HL-60 (cell line): ENCODE measurements at regions not wholly inside any gene's neighbourhood (a gene's known extent, or its start where the extent isn't known, plus 50 kb on each side); places are given as distances from the start of the nearest gene placed in this dataset.

Experiments
- DNase-seq, 2 experiments: peaks; one replicate each; pipeline ENCODE4 v3.0.0-alpha.2; 2010 to 2020; ENCODE audit warnings: low read depth in 1 of 2, low spot score in 1 of 2
- H3K27ac ChIP-seq: fragments of 250-450 bp; sonication (Bioruptor Pico); replicated peaks from 2 replicates; pipeline ENCODE4 v1.5.1; 2020; ENCODE audit warnings: mild to moderate bottlenecking, moderate library complexity
- H3K27me3 ChIP-seq: fragments of 250-450 bp; sonication (Bioruptor Pico); 2 replicates; pipeline ENCODE4 v1.5.1; 2021; ENCODE audit warnings: mild to moderate bottlenecking, moderate library complexity; ENCODE audit not compliant: insufficient read depth, poor library complexity, severe bottlenecking
- H3K4me3 ChIP-seq: replicated peaks from 2 replicates; pipeline ENCODE4 v1.5.1; 2011; ENCODE audit warnings: mild to moderate bottlenecking, control low read depth, low read length; ENCODE audit not compliant: insufficient read depth
- CTCF ChIP-seq: IDR thresholded peaks from one replicate; pipeline ENCODE4 v1.5.1; 2011; ENCODE audit warnings: low read length, control low read depth, inconsistent platforms; ENCODE audit not compliant: insufficient read depth
- GABPA ChIP-seq: IDR thresholded peaks from 2 replicates; pipeline ENCODE4 v1.6.1; 2012; ENCODE audit warnings: low read depth
- POLR2AphosphoS5 ChIP-seq: IDR thresholded peaks from 2 replicates; pipeline ENCODE4 v1.6.1; 2012; ENCODE audit warnings: low read depth
- REST ChIP-seq: IDR thresholded peaks from 2 replicates; pipeline ENCODE4 v1.6.1; 2012; ENCODE audit warnings: low read depth; ENCODE audit not compliant: insufficient replicate concordance
- SPI1 ChIP-seq: IDR thresholded peaks from 2 replicates; pipeline ENCODE4 v1.6.1; 2012; ENCODE audit warnings: low read depth, mild to moderate bottlenecking, borderline replicate concordance

- no peaks in the 10 kb centered on the region for H3K27me3 ChIP-seq
- no peak overlapping the region for H3K4me3 ChIP-seq
- H3K27ac ChIP-seq = no peak overlapping the region
- TF ChIP-seq CTCF (no peak), POLR2AphosphoS5 (no peak), SPI1 (no peak), REST (no peak), GABPA (no peak)
- DNase-seq = no peak
Measured at GRCh38 chr17:53607475-53607874, 215.3 kb upstream of the KIF2B start.

GRCh38 chr17:53588317-53588716, 234.4 kb upstream of the KIF2B start:
- H3K27ac ChIP-seq = no peak overlapping the region
- no peaks in the 10 kb centered on the region for H3K27me3 ChIP-seq
- no peak for DNase-seq
- no peak overlapping the region for H3K4me3 ChIP-seq
- TF ChIP-seq SPI1 (no peak), GABPA (no peak), CTCF (no peak)

GRCh38 chr17:53574038-53574437, 248.7 kb upstream of the KIF2B start:
- DNase-seq = no peak
- H3K4me3 ChIP-seq = no peak overlapping the region
- TF ChIP-seq GABPA = no peak
- no peak for TF ChIP-seq SPI1
- TF ChIP-seq POLR2AphosphoS5 = no peak
- no peak for TF ChIP-seq REST
- no peak for TF ChIP-seq CTCF

GRCh38 chr17:53571342-53571741, 251.4 kb upstream of the KIF2B start:
- no peak overlapping the region for H3K27ac ChIP-seq
- no peak overlapping the region for H3K4me3 ChIP-seq
- no peaks in the 10 kb centered on the region for H3K27me3 ChIP-seq
- no peak for TF ChIP-seq GABPA
- TF ChIP-seq POLR2AphosphoS5 = no peak
- no peak for TF ChIP-seq REST
- TF ChIP-seq CTCF = no peak
- no peak for TF ChIP-seq SPI1
- DNase-seq = no peak

More at GRCh38 chr17:53574038-53574437, 248.7 kb upstream of the KIF2B start:
- Histone ChIP-seq H3K27me3 (no peaks in the 10 kb centered on the region), H3K27ac (no peak overlapping the region)
